H1 (cell line): ENCODE measurements at regions not wholly inside any gene's neighbourhood (a gene's known extent, or its start where the extent isn't known, plus 50 kb on each side); places are given as distances from the start of the nearest gene placed in this dataset.

ENCODE experiments used
- CTCF ChIA-PET: fragments of 300-600 bp; sonication (Branson Sonifier 250); formaldehyde crosslinking; loops from one replicate; lab custom pipeline; 2021; ENCODE audit not compliant: partially characterized antibody; lab: Charles Lee
- POLR2A ChIA-PET: fragments of 300-600 bp; sonication (Branson Sonifier 250); formaldehyde crosslinking; loops from one replicate; lab custom pipeline; 2021; ENCODE audit warnings: inconsistent platforms; ENCODE audit not compliant: partially characterized antibody; lab: Charles Lee
- DNase-seq, 2 experiments: peaks; one replicate each; pipeline versions ENCODE4 v3.0.0 to v3.0.0-alpha.2; 2010 to 2022; ENCODE audit warnings: low spot score in 2 of 2, low read depth in 1 of 2, mixed read lengths in 1 of 2
- FAIRE-seq: peaks from 2 replicates; lab custom pipeline; 2011; peaks lifted over from hg19 to GRCh38; lab: Jason Lieb, UNC
- H2AFZ ChIP-seq: 2 replicates; pipeline ENCODE4 v1.8.1; 2012; ENCODE audit warnings: low read length, inconsistent platforms
- H2AK5ac ChIP-seq: 2 replicates; pipeline ENCODE4 v1.6.1; 2013; ENCODE audit warnings: low read depth, low read length
- H2BK120ac ChIP-seq: replicated peaks from 2 replicates; pipeline ENCODE3; 2013; ENCODE audit warnings: low read depth, low read length, inconsistent platforms
- H2BK12ac ChIP-seq: 2 replicates; pipeline ENCODE4 v1.6.1; 2013; ENCODE audit warnings: low read depth, low read length
- H2BK15ac ChIP-seq: 2 replicates; pipeline ENCODE4 v1.6.1; 2013; ENCODE audit warnings: low read length
- H2BK20ac ChIP-seq: 2 replicates; pipeline ENCODE4 v1.6.1; 2013; ENCODE audit warnings: low read length
- H2BK5ac ChIP-seq: 2 replicates; pipeline ENCODE4 v1.6.1; 2013; ENCODE audit warnings: low read depth, low read length
- H3K14ac ChIP-seq: 2 replicates; pipeline ENCODE4 v1.6.1; 2013; ENCODE audit warnings: inconsistent platforms; ENCODE audit not compliant: insufficient read length
- H3K18ac ChIP-seq: 2 replicates; pipeline ENCODE4 v1.6.1; 2013; ENCODE audit warnings: low read length; ENCODE audit errors: extremely low read depth
- H3K23ac ChIP-seq: 2 replicates; pipeline ENCODE4 v1.6.1; 2013; ENCODE audit warnings: inconsistent platforms; ENCODE audit not compliant: insufficient read length
- H3K23me2 ChIP-seq: 2 replicates; pipeline ENCODE4 v1.6.1; 2013; ENCODE audit warnings: low read depth, low read length
- H3K27ac ChIP-seq: 2 replicates; pipeline ENCODE4 v1.6.1; 2011; ENCODE audit warnings: low read depth, low read length, inconsistent platforms
- H3K27me3 ChIP-seq, 4 experiments: replicated peaks in 1 of 4; 1 replicate in 1 of 4; 2 replicates in 3 of 4; pipeline versions ENCODE4 v1.6.1 to v1.8.1; 2011 to 2013; ENCODE audit warnings: low read length in 3 of 4, mild to moderate bottlenecking in 3 of 4, inconsistent platforms in 2 of 4, mixed read lengths in 2 of 4, moderate library complexity in 1 of 4; ENCODE audit not compliant: control insufficient read depth in 3 of 4, insufficient read depth in 3 of 4; ENCODE audit errors: extremely low read depth in 1 of 4
- H3K36me3 ChIP-seq, 4 experiments: 2 replicates each; pipeline versions ENCODE4 v1.6.1 to v1.8.1; 2011 to 2013; ENCODE audit warnings: mild to moderate bottlenecking in 4 of 4, low read length in 3 of 4, moderate library complexity in 2 of 4, control low read depth in 1 of 4, inconsistent platforms in 1 of 4; ENCODE audit not compliant: insufficient read depth in 4 of 4, control insufficient read depth in 2 of 4
- H3K4ac ChIP-seq: replicated peaks from 2 replicates; pipeline ENCODE3; 2013; ENCODE audit warnings: low read length, low read depth, mixed read lengths, inconsistent platforms; ENCODE audit not compliant: insufficient read length
- H3K4me1 ChIP-seq, 4 experiments: replicated peaks in 1 of 4; 1 replicate in 1 of 4; 2 replicates in 3 of 4; pipeline versions ENCODE4 v1.6.1 to v1.8.1; 2011 to 2013; ENCODE audit warnings: low read length in 3 of 4, inconsistent platforms in 2 of 4, mixed read lengths in 1 of 4; ENCODE audit not compliant: insufficient read depth in 4 of 4, control insufficient read depth in 3 of 4
- H3K4me2 ChIP-seq, 2 experiments: 2 replicates each; pipeline versions ENCODE4 v1.6.1 to v1.8.1; 2011 to 2013; ENCODE audit warnings: low read depth in 2 of 2, low read length in 2 of 2, control low read depth in 1 of 2, inconsistent platforms in 1 of 2, mild to moderate bottlenecking in 1 of 2; ENCODE audit not compliant: insufficient read depth in 1 of 2
- H3K4me3 ChIP-seq, 4 experiments: fragments of 200-600, 300-600 bp in 1 of 4; sonication (generic), shearing (Covaris generic), sonication (Bioruptor Twin) in 1 of 4; 2 replicates each; pipeline versions ENCODE4 v1.5.1 to v1.8.1; 2011 to 2016; ENCODE audit warnings: low read length in 4 of 4, low read depth in 3 of 4, control low read depth in 2 of 4, inconsistent platforms in 2 of 4, mild to moderate bottlenecking in 2 of 4, mixed read lengths in 1 of 4, moderate library complexity in 1 of 4; ENCODE audit not compliant: insufficient read depth in 2 of 4; ENCODE audit errors: extremely low read depth in 1 of 4
- H3K56ac ChIP-seq: replicated peaks from 2 replicates; pipeline ENCODE3; 2013; ENCODE audit warnings: low read depth, mild to moderate bottlenecking, mixed read lengths, low read length, inconsistent platforms; ENCODE audit not compliant: insufficient read length
- H3K79me1 ChIP-seq: 2 replicates; pipeline ENCODE4 v1.6.1; 2013; ENCODE audit warnings: low read depth, low read length, control low read depth
- H3K79me2 ChIP-seq, 2 experiments: 2 replicates each; pipeline versions ENCODE4 v1.6.1 to v1.8.1; 2012 to 2013; ENCODE audit warnings: low read length in 2 of 2, mild to moderate bottlenecking in 2 of 2, inconsistent platforms in 1 of 2; ENCODE audit not compliant: insufficient read depth in 2 of 2, control insufficient read depth in 1 of 2
- H3K9ac ChIP-seq, 4 experiments: replicated peaks in 1 of 4; 1 replicate in 1 of 4; 2 replicates in 3 of 4; pipeline versions ENCODE4 v1.6.1 to v1.8.1; 2011 to 2013; ENCODE audit warnings: low read depth in 3 of 4, low read length in 3 of 4, control low read depth in 2 of 4, mild to moderate bottlenecking in 2 of 4, moderate library complexity in 2 of 4, inconsistent platforms in 1 of 4; ENCODE audit errors: extremely low read depth in 1 of 4
- H3K9me3 ChIP-seq, 2 experiments: 2 replicates each; pipeline versions ENCODE4 v1.6.1 to v1.8.1; 2012 to 2013; ENCODE audit warnings: mild to moderate bottlenecking in 2 of 2, moderate library complexity in 2 of 2, control low read depth in 1 of 2, inconsistent platforms in 1 of 2, low read depth in 1 of 2, low read length in 1 of 2, mixed read lengths in 1 of 2; ENCODE audit not compliant: insufficient read depth in 2 of 2
- H4K20me1 ChIP-seq, 2 experiments: replicated peaks in 1 of 2; 2 replicates each; pipeline versions ENCODE3 to v1.8.1; 2011 to 2013; ENCODE audit warnings: inconsistent platforms in 2 of 2, low read length in 2 of 2, mild to moderate bottlenecking in 1 of 2; ENCODE audit not compliant: insufficient read depth in 2 of 2, control insufficient read depth in 1 of 2
- H4K5ac ChIP-seq: 2 replicates; pipeline ENCODE4 v1.6.1; 2013; ENCODE audit warnings: low read length, low read depth, mixed read lengths, inconsistent platforms; ENCODE audit not compliant: insufficient read length
- H4K8ac ChIP-seq: 2 replicates; pipeline ENCODE4 v1.8.0; 2013; ENCODE audit warnings: mild to moderate bottlenecking, moderate library complexity, low read length, inconsistent platforms; ENCODE audit not compliant: insufficient read depth; ENCODE audit errors: extremely low read depth
- H4K91ac ChIP-seq: replicated peaks from 2 replicates; pipeline ENCODE3; 2013; ENCODE audit warnings: low read length, mixed read lengths, inconsistent platforms; ENCODE audit not compliant: insufficient read length
- BCL11A ChIP-seq, 2 experiments: IDR thresholded peaks; one replicate each; pipeline ENCODE4 v1.6.1; 2011; ENCODE audit warnings: low read depth in 2 of 2, low read length in 2 of 2, mild to moderate bottlenecking in 2 of 2
- CBX8 ChIP-seq: fragments of 300-800, 300-1000 bp; sonication (generic); IDR thresholded peaks from 2 replicates; pipeline ENCODE4 v1.7.1; 2016; ENCODE audit warnings: low read depth, low read length, borderline replicate concordance
- CHD2 ChIP-seq: IDR thresholded peaks from 2 replicates; pipeline ENCODE4 v1.6.1; 2012; ENCODE audit warnings: low read length, improper control_type of control experiment
- HDAC2 ChIP-seq, 2 experiments: fragments of 300-600 bp in 1 of 2; sonication (generic) in 1 of 2; IDR thresholded peaks; 2 replicates each; pipeline ENCODE4 v1.6.1; 2011 to 2012; ENCODE audit warnings: low read depth in 2 of 2, low read length in 2 of 2, mild to moderate bottlenecking in 2 of 2, moderate library complexity in 2 of 2, borderline replicate concordance in 1 of 2, inconsistent platforms in 1 of 2
- NRF1 ChIP-seq: IDR thresholded peaks from 2 replicates; pipeline ENCODE4 v1.6.1; 2011; ENCODE audit warnings: mild to moderate bottlenecking, low read depth, low read length, improper control_type of control experiment
- SAP30 ChIP-seq: fragments of 300-600 bp; sonication (generic); IDR thresholded peaks from 2 replicates; pipeline ENCODE4 v1.7.1; 2012; ENCODE audit warnings: low read length, moderate library complexity, mild to moderate bottlenecking, inconsistent platforms; ENCODE audit not compliant: insufficient read depth, insufficient replicate concordance
- SIN3A ChIP-seq, 2 experiments: IDR thresholded peaks in 1 of 2; conservative IDR thresholded peaks in 1 of 2; 2 replicates each; pipeline ENCODE4 v1.6.1; 2011 to 2012; ENCODE audit warnings: low read length in 2 of 2, improper control_type of control experiment in 1 of 2, low read depth in 1 of 2, mild to moderate bottlenecking in 1 of 2
- SP1 ChIP-seq: IDR thresholded peaks from 2 replicates; pipeline ENCODE4 v1.6.1; 2011; ENCODE audit warnings: low read depth, low read length
- SRF ChIP-seq: IDR thresholded peaks from 2 replicates; pipeline ENCODE4 v1.6.1; 2011; ENCODE audit warnings: mild to moderate bottlenecking, low read depth, low read length, moderate library complexity
- TAF1 ChIP-seq: IDR thresholded peaks from 2 replicates; pipeline ENCODE4 v1.6.1; 2011; ENCODE audit warnings: mild to moderate bottlenecking, low read depth, low read length
- TEAD4 ChIP-seq: IDR thresholded peaks from 2 replicates; pipeline ENCODE4 v1.6.1; 2012; ENCODE audit warnings: low read depth, low read length, inconsistent platforms, mixed read lengths
- TF ChIP-seq, protein P1 (sequence below): IDR thresholded peaks from 2 replicates; pipeline ENCODE4 v1.6.1; 2012; ENCODE audit warnings: low read length, inconsistent platforms
- TF ChIP-seq, protein P2 (sequence below): IDR thresholded peaks from 2 replicates; pipeline ENCODE4 v1.6.1; 2011; ENCODE audit warnings: low read length, improper control_type of control experiment

DNA sequence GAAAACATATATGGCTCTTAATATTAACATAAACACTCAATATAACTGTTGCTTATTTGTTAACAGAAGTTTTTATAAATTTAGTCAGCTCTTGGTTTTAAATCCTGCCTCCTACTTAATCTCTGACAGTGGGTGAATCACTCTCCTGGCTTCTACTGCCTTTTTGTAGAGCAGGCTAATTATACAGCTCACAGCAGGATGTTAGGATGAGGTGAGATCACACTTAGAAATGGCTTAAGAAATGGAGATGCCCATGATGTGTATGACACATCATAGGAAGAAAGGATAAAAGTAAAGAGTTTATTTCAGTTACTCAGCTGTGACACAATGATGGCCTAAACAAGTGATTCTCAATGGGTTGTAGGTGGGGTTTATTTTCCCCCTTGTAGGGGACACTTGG, 345.6 kb downstream of the SPRY2 start:
- no peak overlapping the region for H2BK20ac ChIP-seq
- no peaks in the 10 kb centered on the region for H3K9me3 ChIP-seq
- no peaks in the 10 kb centered on the region for H4K20me1 ChIP-seq
- POLR2A ChIA-PET, result no interaction called here
- H2BK5ac ChIP-seq, result no peak overlapping the region
- no peak overlapping the region for H4K8ac ChIP-seq
- no peak overlapping the region for H3K4me2 ChIP-seq
- H2BK120ac ChIP-seq, result no peak overlapping the region
- no peaks in the 10 kb centered on the region for H3K36me3 ChIP-seq
- no peak overlapping the region for H3K14ac ChIP-seq
- CTCF ChIA-PET, result interaction anchor here (2.0 kb wide), 1 partner anchor 22 kb away, joined by 9 read pairs; no protein-coding TSS in a partner anchor
- H3K4ac ChIP-seq, result no peak overlapping the region
- no peak overlapping the region for H3K27ac ChIP-seq
- FAIRE-seq, result no peak
- no peak overlapping the region for H2BK12ac ChIP-seq
- H3K4me1 ChIP-seq, result no peaks in the 10 kb centered on the region
- no peak overlapping the region for H3K18ac ChIP-seq
- no peak overlapping the region for H3K9ac ChIP-seq
- H3K56ac ChIP-seq, result no peak overlapping the region
- no peaks in the 10 kb centered on the region for H3K79me2 ChIP-seq
- no peak overlapping the region for H4K5ac ChIP-seq
- H4K91ac ChIP-seq, result no peak overlapping the region
- H3K4me3 ChIP-seq, result no peak overlapping the region
- H3K23ac ChIP-seq, result no peak overlapping the region
- DNase-seq, result no peak
- no peaks in the 10 kb centered on the region for H3K23me2 ChIP-seq
- no peak overlapping the region for H2AFZ ChIP-seq
- no peaks in the 10 kb centered on the region for H3K79me1 ChIP-seq
- no peak overlapping the region for H2BK15ac ChIP-seq
- no peaks in the 10 kb centered on the region for H3K27me3 ChIP-seq
- no peak overlapping the region for H2AK5ac ChIP-seq
- TF ChIP-seq, protein P1, sequence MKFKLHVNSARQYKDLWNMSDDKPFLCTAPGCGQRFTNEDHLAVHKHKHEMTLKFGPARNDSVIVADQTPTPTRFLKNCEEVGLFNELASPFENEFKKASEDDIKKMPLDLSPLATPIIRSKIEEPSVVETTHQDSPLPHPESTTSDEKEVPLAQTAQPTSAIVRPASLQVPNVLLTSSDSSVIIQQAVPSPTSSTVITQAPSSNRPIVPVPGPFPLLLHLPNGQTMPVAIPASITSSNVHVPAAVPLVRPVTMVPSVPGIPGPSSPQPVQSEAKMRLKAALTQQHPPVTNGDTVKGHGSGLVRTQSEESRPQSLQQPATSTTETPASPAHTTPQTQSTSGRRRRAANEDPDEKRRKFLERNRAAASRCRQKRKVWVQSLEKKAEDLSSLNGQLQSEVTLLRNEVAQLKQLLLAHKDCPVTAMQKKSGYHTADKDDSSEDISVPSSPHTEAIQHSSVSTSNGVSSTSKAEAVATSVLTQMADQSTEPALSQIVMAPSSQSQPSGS, result no peak
- no peak for TF ChIP-seq NRF1
- TF ChIP-seq SP1, result no peak
- TF ChIP-seq CBX8, result no peak
- no peak for TF ChIP-seq HDAC2 (IDR thresholded peaks at IDR 0.05; ENCODE audit: borderline replicate concordance in 1 of 2, low read depth in 2 of 2, low read length in 2 of 2)
- TF ChIP-seq SRF, result no peak
- no peak for TF ChIP-seq SAP30
- TF ChIP-seq CHD2, result no peak
- TF ChIP-seq BCL11A (IDR thresholded peaks at IDR 0.05; ENCODE audit: low read depth in 2 of 2, low read length in 2 of 2), result no peak
- TF ChIP-seq TAF1, result no peak
- no peak for TF ChIP-seq SIN3A (conservative IDR thresholded peaks at IDR 0.05 in 1 of 2, IDR thresholded peaks at IDR 0.05 in 1 of 2; ENCODE audit: low read depth in 1 of 2, low read length in 2 of 2)
- TF ChIP-seq, protein P2, sequence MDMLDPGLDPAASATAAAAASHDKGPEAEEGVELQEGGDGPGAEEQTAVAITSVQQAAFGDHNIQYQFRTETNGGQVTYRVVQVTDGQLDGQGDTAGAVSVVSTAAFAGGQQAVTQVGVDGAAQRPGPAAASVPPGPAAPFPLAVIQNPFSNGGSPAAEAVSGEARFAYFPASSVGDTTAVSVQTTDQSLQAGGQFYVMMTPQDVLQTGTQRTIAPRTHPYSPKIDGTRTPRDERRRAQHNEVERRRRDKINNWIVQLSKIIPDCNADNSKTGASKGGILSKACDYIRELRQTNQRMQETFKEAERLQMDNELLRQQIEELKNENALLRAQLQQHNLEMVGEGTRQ, result no peak
- TF ChIP-seq TEAD4, result no peak
